ENCODE measurements at regions not wholly inside any gene's neighbourhood (a gene's known extent, or its start where the extent isn't known, plus 50 kb on each side); places are given as distances from the start of the nearest gene placed in this dataset.

GRCh38 chr9:20030221-20030620 is 241.4 kb upstream of the SLC24A2 start:
- no peak for DNase-seq (ENCODE audit: low spot score)
- no peak for TF ChIP-seq CTCF (IDR thresholded peaks at IDR 0.05; ENCODE audit: extremely low read depth, missing control alignments)

- TF ChIP-seq CTCF (IDR thresholded peaks at IDR 0.05; ENCODE audit: extremely low read depth, missing control alignments): no peak
These were observed 240.0 kb upstream of the SLC24A2 start for GRCh38 chr9:20028849-20029231.

GRCh38 chr9:20028192-20028848 is 239.5 kb upstream of the SLC24A2 start:
- no peak for TF ChIP-seq CTCF (IDR thresholded peaks at IDR 0.05; ENCODE audit: extremely low read depth, missing control alignments)
- no peak for DNase-seq (ENCODE audit: low spot score)

More at GRCh38 chr9:20028849-20029231, 240.0 kb upstream of the SLC24A2 start:
- DNase-seq (ENCODE audit: low spot score): no peak

GRCh38 chr9:20023961-20024571 is 235.2 kb upstream of the SLC24A2 start:
- TF ChIP-seq CTCF (IDR thresholded peaks at IDR 0.05; ENCODE audit: extremely low read depth, missing control alignments): no peak
- DNase-seq (ENCODE audit: low spot score): no peak

- DNase-seq (ENCODE audit: low spot score): no peak
- TF ChIP-seq CTCF (IDR thresholded peaks at IDR 0.05; ENCODE audit: extremely low read depth, missing control alignments): no peak
These were observed 234.5 kb upstream of the SLC24A2 start for GRCh38 chr9:20023210-20023905.

- DNase-seq (ENCODE audit: low spot score): no peak
- TF ChIP-seq CTCF (IDR thresholded peaks at IDR 0.05; ENCODE audit: extremely low read depth, missing control alignments): no peak
These were observed 233.6 kb upstream of the SLC24A2 start for GRCh38 chr9:20022410-20022809.

GRCh38 chr9:20016611-20017010 is 227.8 kb upstream of the SLC24A2 start:
- TF ChIP-seq CTCF (IDR thresholded peaks at IDR 0.05; ENCODE audit: extremely low read depth, missing control alignments): no peak
- DNase-seq (ENCODE audit: low spot score): no peak

All from GM20000 (cell line).